ENCODE measurements at regions not wholly inside any gene's neighbourhood (a gene's known extent, or its start where the extent isn't known, plus 50 kb on each side); places are given as distances from the start of the nearest gene placed in this dataset.

- TF ChIP-seq POLR2A (IDR thresholded peaks at IDR 0.05), result no peak
- TF ChIP-seq CTCF (IDR thresholded peaks at IDR 0.05), result no peak
Measured at GRCh38 chr7:28309704-28310459, 102.4 kb upstream of the CREB5 start.
